ENCODE measurements at regions not wholly inside any gene's neighbourhood (a gene's known extent, or its start where the extent isn't known, plus 50 kb on each side); places are given as distances from the start of the nearest gene placed in this dataset.

- no peak for TF ChIP-seq CTCF (conservative IDR thresholded peaks at IDR 0.05)
- no peak for TF ChIP-seq ZFX (IDR thresholded peaks at IDR 0.05)
These were observed 423.6 kb downstream of the PTH2R start for GRCh38 chr2:208830203-208830602.
